SK-N-SH (cell line): ENCODE measurements at regions not wholly inside any gene's neighbourhood (a gene's known extent, or its start where the extent isn't known, plus 50 kb on each side); places are given as distances from the start of the nearest gene placed in this dataset.

ENCODE experiments used
- EZH2phosphoT487 ChIP-seq: fragments of 200-600 bp; sonication (generic); IDR thresholded peaks from 2 replicates; pipeline ENCODE4 v1.6.1; 2017; ENCODE audit warnings: low read depth, mixed run types, mild to moderate bottlenecking, antibody characterized with exemption, moderate library complexity, borderline replicate concordance
- GABPA ChIP-seq: IDR thresholded peaks from 2 replicates; pipeline ENCODE4 v1.4.0; 2012; ENCODE audit warnings: low read depth, mild to moderate bottlenecking
- POLR2AphosphoS5 ChIP-seq: IDR thresholded peaks from 2 replicates; pipeline ENCODE4 v1.6.1; 2012; ENCODE audit warnings: low read depth, low read length
- RAD21 ChIP-seq: IDR thresholded peaks from 2 replicates; pipeline ENCODE4 v1.6.1; 2012; ENCODE audit warnings: mild to moderate bottlenecking, low read length
- RCOR1 ChIP-seq: fragments of 150-350 bp; IDR thresholded peaks from 2 replicates; pipeline ENCODE4 v1.6.1; 2017; ENCODE audit warnings: antibody characterized with exemption, low read length
- SIN3A ChIP-seq: IDR thresholded peaks from 2 replicates; pipeline ENCODE4 v1.6.1; 2012; ENCODE audit warnings: low read depth, mild to moderate bottlenecking, low read length, moderate library complexity, borderline replicate concordance
- TAF1 ChIP-seq: IDR thresholded peaks from 2 replicates; pipeline ENCODE4 v1.6.1; 2012; ENCODE audit warnings: low read depth, mild to moderate bottlenecking, low read length, moderate library complexity, borderline replicate concordance
- YY1 ChIP-seq: IDR thresholded peaks from 2 replicates; pipeline ENCODE4 v1.4.0; 2012; ENCODE audit warnings: low read depth, mild to moderate bottlenecking
- TF ChIP-seq, protein P1 (sequence below): fragments of 200-600 bp; sonication (generic); IDR thresholded peaks from 2 replicates; pipeline ENCODE4 v1.6.1; 2017; ENCODE audit warnings: antibody characterized with exemption, mild to moderate bottlenecking, moderate library complexity
- TF ChIP-seq, protein P2 (sequence below): fragments of 150-350 bp; IDR thresholded peaks from 2 replicates; pipeline ENCODE4 v1.6.1; 2016; ENCODE audit warnings: mild to moderate bottlenecking, low read depth, low read length
- TF ChIP-seq, protein P3 (sequence below): IDR thresholded peaks from 2 replicates; pipeline ENCODE4 v1.4.0; 2012; ENCODE audit warnings: low read depth, borderline replicate concordance

DNA sequence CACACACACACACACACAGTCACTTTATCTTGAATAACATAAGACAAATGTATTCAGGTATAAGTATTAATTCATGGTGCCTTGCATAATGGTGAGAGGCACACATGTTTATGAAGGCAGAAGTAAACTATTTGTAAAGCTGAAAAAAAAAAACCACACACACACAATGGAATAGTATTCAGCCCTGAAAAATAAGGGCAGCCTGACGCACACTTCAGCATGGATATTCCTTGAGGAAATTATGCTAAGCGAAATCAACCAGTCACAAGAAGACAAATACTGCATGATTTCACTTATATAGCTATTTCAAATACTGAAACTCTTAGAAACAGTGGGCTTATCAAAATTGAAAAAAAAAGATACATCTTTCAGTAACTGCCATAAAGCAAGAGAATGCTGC lies 200.2 kb upstream of the RBFOX1 start:
- no peak for TF ChIP-seq TAF1
- TF ChIP-seq RCOR1: no peak
- TF ChIP-seq, protein P1, sequence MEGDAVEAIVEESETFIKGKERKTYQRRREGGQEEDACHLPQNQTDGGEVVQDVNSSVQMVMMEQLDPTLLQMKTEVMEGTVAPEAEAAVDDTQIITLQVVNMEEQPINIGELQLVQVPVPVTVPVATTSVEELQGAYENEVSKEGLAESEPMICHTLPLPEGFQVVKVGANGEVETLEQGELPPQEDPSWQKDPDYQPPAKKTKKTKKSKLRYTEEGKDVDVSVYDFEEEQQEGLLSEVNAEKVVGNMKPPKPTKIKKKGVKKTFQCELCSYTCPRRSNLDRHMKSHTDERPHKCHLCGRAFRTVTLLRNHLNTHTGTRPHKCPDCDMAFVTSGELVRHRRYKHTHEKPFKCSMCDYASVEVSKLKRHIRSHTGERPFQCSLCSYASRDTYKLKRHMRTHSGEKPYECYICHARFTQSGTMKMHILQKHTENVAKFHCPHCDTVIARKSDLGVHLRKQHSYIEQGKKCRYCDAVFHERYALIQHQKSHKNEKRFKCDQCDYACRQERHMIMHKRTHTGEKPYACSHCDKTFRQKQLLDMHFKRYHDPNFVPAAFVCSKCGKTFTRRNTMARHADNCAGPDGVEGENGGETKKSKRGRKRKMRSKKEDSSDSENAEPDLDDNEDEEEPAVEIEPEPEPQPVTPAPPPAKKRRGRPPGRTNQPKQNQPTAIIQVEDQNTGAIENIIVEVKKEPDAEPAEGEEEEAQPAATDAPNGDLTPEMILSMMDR: no peak
- no peak for TF ChIP-seq EZH2phosphoT487
- no peak for TF ChIP-seq GABPA
- no peak for TF ChIP-seq SIN3A
- TF ChIP-seq POLR2AphosphoS5: no peak
- no peak for TF ChIP-seq YY1
- no peak for TF ChIP-seq RAD21
- TF ChIP-seq, protein P2, sequence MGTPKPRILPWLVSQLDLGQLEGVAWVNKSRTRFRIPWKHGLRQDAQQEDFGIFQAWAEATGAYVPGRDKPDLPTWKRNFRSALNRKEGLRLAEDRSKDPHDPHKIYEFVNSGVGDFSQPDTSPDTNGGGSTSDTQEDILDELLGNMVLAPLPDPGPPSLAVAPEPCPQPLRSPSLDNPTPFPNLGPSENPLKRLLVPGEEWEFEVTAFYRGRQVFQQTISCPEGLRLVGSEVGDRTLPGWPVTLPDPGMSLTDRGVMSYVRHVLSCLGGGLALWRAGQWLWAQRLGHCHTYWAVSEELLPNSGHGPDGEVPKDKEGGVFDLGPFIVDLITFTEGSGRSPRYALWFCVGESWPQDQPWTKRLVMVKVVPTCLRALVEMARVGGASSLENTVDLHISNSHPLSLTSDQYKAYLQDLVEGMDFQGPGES: no peak
- TF ChIP-seq, protein P3, sequence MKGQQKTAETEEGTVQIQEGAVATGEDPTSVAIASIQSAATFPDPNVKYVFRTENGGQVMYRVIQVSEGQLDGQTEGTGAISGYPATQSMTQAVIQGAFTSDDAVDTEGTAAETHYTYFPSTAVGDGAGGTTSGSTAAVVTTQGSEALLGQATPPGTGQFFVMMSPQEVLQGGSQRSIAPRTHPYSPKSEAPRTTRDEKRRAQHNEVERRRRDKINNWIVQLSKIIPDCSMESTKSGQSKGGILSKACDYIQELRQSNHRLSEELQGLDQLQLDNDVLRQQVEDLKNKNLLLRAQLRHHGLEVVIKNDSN: no peak
